ENCODE measurements at regions not wholly inside any gene's neighbourhood (a gene's known extent, or its start where the extent isn't known, plus 50 kb on each side); places are given as distances from the start of the nearest gene placed in this dataset.

DNA sequence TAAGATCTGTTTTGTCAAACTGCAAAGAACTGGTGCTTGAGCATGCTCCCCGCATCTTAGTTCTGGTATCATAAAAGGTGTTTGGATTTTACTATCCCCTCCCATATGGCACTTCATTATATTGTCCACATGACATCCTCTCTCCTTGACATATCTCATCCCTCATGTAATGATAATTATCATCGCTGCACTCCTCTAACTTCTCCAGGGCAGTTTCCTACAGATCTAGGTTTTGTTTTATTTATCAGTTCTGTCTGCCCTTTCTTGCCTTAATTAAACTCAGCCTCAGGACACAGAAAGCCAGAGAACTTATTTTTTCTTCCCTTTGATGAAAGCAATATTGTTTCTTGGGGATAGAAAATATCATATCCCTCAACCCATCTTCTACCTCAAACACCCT, 129.6 kb upstream of the DDX18 start:
- TF ChIP-seq POLR2A (IDR thresholded peaks at IDR 0.05): no peak
- TF ChIP-seq CTCF (IDR thresholded peaks at IDR 0.05): no peak
- no peaks in the 10 kb centered on the region for H3K27me3 ChIP-seq
- no peaks in the 10 kb centered on the region for H3K36me3 ChIP-seq
- H3K4me1 ChIP-seq: no peaks in the 10 kb centered on the region
- no peak overlapping the region for H3K27ac ChIP-seq
- H3K9me3 ChIP-seq: no peaks in the 10 kb centered on the region
- H3K4me3 ChIP-seq: no peak overlapping the region
- no peak for DNase-seq

GRCh38 chr2:117686699-117687098, 127.8 kb upstream of the DDX18 start:
- Histone ChIP-seq H3K9me3 (no peaks in the 10 kb centered on the region), H3K36me3 (no peaks in the 10 kb centered on the region), H3K27me3 (no peaks in the 10 kb centered on the region), H3K27ac (no peak overlapping the region), H3K4me3 (no peak overlapping the region), H3K4me1 (no peaks in the 10 kb centered on the region)
- DNase-seq: no peak
- no peak for TF ChIP-seq CTCF (IDR thresholded peaks at IDR 0.05)
- TF ChIP-seq POLR2A (IDR thresholded peaks at IDR 0.05): no peak

GRCh38 chr2:117691595-117691994, 122.9 kb upstream of the DDX18 start:
- TF ChIP-seq CTCF (IDR thresholded peaks at IDR 0.05): no peak
- no peak for TF ChIP-seq POLR2A (IDR thresholded peaks at IDR 0.05)
- Histone ChIP-seq H3K27ac (no peak overlapping the region), H3K9me3 (no peaks in the 10 kb centered on the region), H3K27me3 (no peaks in the 10 kb centered on the region), H3K36me3 (no peaks in the 10 kb centered on the region), H3K4me3 (no peak overlapping the region), H3K4me1 (no peaks in the 10 kb centered on the region)
- no peak for DNase-seq

- no peak overlapping the region for H3K27ac ChIP-seq
- H3K36me3 ChIP-seq: no peaks in the 10 kb centered on the region
- H3K4me3 ChIP-seq: no peak overlapping the region
- TF ChIP-seq POLR2A (IDR thresholded peaks at IDR 0.05): no peak
- no peak for TF ChIP-seq CTCF (IDR thresholded peaks at IDR 0.05)
- H3K9me3 ChIP-seq: no peaks in the 10 kb centered on the region
- H3K27me3 ChIP-seq: no peaks in the 10 kb centered on the region
- no peak for DNase-seq
- H3K4me1 ChIP-seq: no peaks in the 10 kb centered on the region
Observed at GRCh38 chr2:117692001-117692763, 122.3 kb upstream of the DDX18 start.

DNA sequence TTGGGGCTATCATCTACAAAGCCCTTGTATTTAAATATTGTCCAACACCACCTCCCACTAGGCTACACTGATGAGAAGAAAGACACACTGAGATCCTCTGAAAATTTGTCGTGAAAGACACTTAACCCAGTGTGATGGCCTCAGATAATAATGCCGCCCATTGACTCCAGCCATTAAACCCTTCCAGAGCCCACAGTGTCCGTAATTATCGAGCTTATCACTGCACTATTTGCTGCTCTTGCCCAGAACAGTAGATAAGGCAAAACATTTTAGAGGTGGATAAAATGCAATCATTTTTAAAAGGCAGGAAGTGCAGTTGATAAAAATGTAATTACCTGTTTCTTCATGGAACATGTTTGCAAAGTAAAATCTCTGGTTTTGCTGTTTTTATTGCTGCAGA, 121.3 kb upstream of the DDX18 start:
- Histone ChIP-seq H3K4me1 (no peaks in the 10 kb centered on the region), H3K4me3 (no peak overlapping the region), H3K36me3 (no peaks in the 10 kb centered on the region), H3K27ac (no peak overlapping the region), H3K27me3 (no peaks in the 10 kb centered on the region), H3K9me3 (no peaks in the 10 kb centered on the region)
- TF ChIP-seq CTCF (IDR thresholded peaks at IDR 0.05) (no peak), POLR2A (IDR thresholded peaks at IDR 0.05) (no peak)
- no peak for DNase-seq

DNA sequence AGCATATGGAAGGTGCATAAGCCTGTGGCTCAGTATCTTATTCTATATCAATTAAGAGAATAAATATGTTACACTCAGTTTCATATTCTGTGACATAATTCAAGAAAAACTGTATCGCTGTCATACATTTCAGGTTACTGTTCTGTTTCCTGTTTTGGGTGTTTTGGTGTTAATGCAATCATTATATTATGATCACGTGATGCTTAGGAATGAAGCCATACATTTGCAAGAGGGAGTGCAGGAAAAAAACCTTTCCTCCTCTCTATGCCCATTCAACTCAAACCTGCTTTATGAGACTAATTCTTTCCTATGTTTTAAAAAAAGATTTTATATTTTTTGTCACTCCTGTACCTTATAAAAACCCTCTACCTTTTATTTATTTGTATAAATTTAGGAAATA, 120.8 kb upstream of the DDX18 start:
- TF ChIP-seq POLR2A (IDR thresholded peaks at IDR 0.05): no peak
- TF ChIP-seq CTCF (IDR thresholded peaks at IDR 0.05): no peak
- Histone ChIP-seq H3K4me1 (no peaks in the 10 kb centered on the region), H3K27ac (no peak overlapping the region), H3K27me3 (no peaks in the 10 kb centered on the region), H3K9me3 (no peaks in the 10 kb centered on the region), H3K4me3 (no peak overlapping the region), H3K36me3 (no peaks in the 10 kb centered on the region)
- DNase-seq: no peak

Measured in Peyer's patch (tissue), 4 donors.